Cardiac fibroblast (primary cell): ENCODE measurements at regions not wholly inside any gene's neighbourhood (a gene's known extent, or its start where the extent isn't known, plus 50 kb on each side); places are given as distances from the start of the nearest gene placed in this dataset.
A peak's percentile ranks its signal among the peaks of the same experiment; 100 is the strongest.

Source experiments
- DNase-seq, 2 donors: peaks; one replicate each; pipeline versions ENCODE4 v3.0.0 to v3.0.0-alpha.2; 2010; ENCODE audit warnings: low read depth in 2 of 2
- H3K4me3 ChIP-seq, 2 donors: replicated peaks in 1 of 2; 1 replicate in 1 of 2; 2 replicates in 1 of 2; pipeline ENCODE4 v1.5.1; 2011; ENCODE audit warnings: low read depth in 2 of 2, low read length in 2 of 2, mild to moderate bottlenecking in 2 of 2, moderate library complexity in 1 of 2
- TF ChIP-seq, protein P1 (sequence below): IDR thresholded peaks from one replicate; pipeline ENCODE4 v1.5.1; 2011; ENCODE audit warnings: low read depth, mild to moderate bottlenecking, low read length, inconsistent platforms

- DNase-seq, result no peak
- no peak overlapping the region for H3K4me3 ChIP-seq
- TF ChIP-seq, protein P1, sequence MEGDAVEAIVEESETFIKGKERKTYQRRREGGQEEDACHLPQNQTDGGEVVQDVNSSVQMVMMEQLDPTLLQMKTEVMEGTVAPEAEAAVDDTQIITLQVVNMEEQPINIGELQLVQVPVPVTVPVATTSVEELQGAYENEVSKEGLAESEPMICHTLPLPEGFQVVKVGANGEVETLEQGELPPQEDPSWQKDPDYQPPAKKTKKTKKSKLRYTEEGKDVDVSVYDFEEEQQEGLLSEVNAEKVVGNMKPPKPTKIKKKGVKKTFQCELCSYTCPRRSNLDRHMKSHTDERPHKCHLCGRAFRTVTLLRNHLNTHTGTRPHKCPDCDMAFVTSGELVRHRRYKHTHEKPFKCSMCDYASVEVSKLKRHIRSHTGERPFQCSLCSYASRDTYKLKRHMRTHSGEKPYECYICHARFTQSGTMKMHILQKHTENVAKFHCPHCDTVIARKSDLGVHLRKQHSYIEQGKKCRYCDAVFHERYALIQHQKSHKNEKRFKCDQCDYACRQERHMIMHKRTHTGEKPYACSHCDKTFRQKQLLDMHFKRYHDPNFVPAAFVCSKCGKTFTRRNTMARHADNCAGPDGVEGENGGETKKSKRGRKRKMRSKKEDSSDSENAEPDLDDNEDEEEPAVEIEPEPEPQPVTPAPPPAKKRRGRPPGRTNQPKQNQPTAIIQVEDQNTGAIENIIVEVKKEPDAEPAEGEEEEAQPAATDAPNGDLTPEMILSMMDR, result no peak
Observed at GRCh38 chr18:73950116-73950700, 197.4 kb downstream of the FBXO15 start.

- peak; percentile 3 to 54 for DNase-seq
- H3K4me3 ChIP-seq, result no peak overlapping the region
- TF ChIP-seq, protein P1, result no peak
Observed at GRCh38 chr18:73948497-73948896, 199.1 kb downstream of the FBXO15 start.

DNA sequence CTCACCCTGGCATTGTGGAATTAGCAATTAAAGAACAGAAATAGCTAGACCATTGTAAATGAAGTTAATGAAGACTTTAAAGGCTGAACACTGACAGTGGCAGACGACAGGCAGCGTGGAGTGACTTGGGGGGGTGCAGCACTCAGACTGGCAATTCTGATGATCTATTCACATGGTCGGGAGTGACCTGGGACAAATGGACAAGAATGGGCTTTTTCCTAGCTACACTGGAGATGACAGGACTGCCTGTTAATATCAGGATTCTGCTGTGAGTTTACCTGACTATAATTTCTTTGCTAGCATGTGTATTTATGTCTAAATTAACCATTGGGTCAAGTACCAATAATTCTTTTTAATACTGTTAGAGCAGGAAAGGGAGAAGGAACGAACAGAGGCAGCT is 199.6 kb downstream of the FBXO15 start:
- no peak for DNase-seq
- H3K4me3 ChIP-seq, result no peak overlapping the region
- TF ChIP-seq, protein P1, result no peak

DNA sequence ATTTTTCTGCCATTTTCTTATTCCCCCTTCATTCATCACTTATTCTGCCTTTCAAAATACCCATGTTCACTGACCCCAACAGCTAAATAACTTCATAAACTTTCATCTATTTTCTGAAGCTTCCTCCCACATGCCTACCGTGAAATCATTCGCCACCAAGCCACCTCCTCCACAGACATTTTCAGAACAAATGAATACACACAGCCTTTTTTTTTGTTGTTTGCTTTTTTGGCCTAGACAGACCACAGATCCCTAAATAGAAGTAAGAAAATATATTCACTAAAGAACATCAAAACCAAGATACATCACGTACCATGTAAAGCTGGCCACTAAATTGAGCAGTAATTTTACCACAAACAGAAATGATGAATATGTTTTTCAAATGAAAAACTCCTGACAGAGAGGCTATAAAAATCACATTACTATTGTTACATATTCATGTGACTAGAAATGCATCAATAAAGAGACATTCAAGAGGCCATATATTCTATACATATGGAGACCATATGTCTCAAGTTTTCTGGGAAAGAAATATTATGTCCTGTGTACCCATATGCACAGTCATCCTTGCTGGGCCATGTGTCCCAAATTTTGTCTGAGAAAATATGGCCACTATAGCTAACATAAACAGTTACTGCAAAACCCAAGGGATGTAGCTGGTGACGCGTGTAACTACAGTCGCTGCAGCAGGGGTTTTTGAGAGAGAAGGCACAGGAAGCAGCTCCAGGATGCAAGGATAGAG is 200.3 kb downstream of the FBXO15 start:
- H3K4me3 ChIP-seq, result no peak overlapping the region
- TF ChIP-seq, protein P1, result no peak
- no peak for DNase-seq

DNA sequence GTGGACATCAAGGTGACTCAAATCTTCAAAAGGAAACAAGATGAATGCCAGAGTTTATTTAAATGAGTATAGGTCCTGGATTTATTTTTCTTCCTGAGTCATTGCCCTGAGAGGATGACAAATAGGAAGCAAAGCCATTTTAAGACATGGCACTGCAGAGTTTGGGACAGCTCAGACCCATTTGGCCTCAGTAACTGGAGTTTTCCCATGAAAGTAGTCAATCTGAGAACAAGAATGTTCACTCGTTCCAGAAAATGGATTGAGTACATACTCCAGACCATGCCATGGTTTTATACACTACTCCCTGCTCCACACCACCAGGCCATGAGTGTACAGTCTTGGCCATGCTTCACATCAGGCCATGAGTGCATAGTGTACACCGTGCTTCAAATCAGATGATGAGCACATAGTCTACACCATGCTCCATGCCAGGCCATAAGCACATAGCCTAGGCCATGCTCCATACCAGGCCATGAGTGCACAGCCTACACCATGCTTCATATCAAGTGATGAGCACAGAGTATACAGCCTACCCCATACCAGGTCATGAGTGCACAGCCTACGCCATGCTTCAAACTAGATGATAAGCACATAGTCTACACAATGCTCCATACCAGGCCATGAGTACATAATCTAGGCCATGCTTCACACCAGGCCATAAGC is 202.4 kb downstream of the FBXO15 start:
- DNase-seq, result peak in 1 of 2 donors; percentile 4
- TF ChIP-seq, protein P1, result no peak
- H3K4me3 ChIP-seq, result no peak overlapping the region

DNA sequence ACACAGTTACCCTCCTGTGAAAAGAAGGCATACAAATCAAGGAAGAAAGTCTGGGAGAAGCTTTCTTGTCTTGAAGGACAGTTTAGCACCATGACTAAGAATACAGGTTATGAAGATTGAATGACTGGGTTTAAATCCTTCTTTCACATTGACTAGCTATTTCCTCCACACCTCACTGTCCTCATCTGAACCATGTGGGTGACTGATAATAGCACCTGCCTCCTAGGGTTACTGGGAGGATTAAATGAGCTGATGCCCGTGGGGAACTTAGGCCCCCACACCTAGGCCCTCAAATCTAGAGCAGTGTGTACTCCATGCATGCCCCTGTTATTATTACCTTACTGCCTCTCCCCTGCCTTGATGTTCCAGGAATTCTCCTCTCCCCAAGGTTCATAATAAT is 202.9 kb downstream of the FBXO15 start:
- H3K4me3 ChIP-seq, result no peak overlapping the region
- DNase-seq, result no peak
- TF ChIP-seq, protein P1, result no peak
